ENCODE measurements at regions not wholly inside any gene's neighbourhood (a gene's known extent, or its start where the extent isn't known, plus 50 kb on each side); places are given as distances from the start of the nearest gene placed in this dataset.

GRCh38 chr22:49649166-49650068, 178.3 kb downstream of the BRD1 start:
- no peak overlapping the region for H3K27ac ChIP-seq (ENCODE audit: low read depth, low read length)
- peaks cover 84% of the 10 kb centered on the region for H3K36me3 ChIP-seq (ENCODE audit: control insufficient read depth, low read length)
- no peak for TF ChIP-seq CTCF (IDR thresholded peaks at IDR 0.05; ENCODE audit: low read depth, low read length, poor library complexity, severe bottlenecking)
- TF ChIP-seq EZH2phosphoT487 (IDR thresholded peaks at IDR 0.05; ENCODE audit: borderline replicate concordance, low read length): no peak
- no peak overlapping the region for H3K4me3 ChIP-seq (ENCODE audit: low read length)
- no peaks in the 10 kb centered on the region for H3F3A ChIP-seq (ENCODE audit: control insufficient read depth, insufficient read depth)
- H3K4me1 ChIP-seq (ENCODE audit: control insufficient read depth, low read length): no peaks in the 10 kb centered on the region; the same call in 1 of the 2 replicates
- no peaks in the 10 kb centered on the region for H3K9me3 ChIP-seq (ENCODE audit: control insufficient read depth, insufficient read depth, low read length)
- no peak overlapping the region for H3K4me2 ChIP-seq (ENCODE audit: low read length)
- H3K27me3 ChIP-seq (ENCODE audit: control insufficient read depth, low read length): no peaks in the 10 kb centered on the region
- H3K79me2 ChIP-seq (ENCODE audit: control insufficient read depth, low read length): peaks cover 100% of the 10 kb centered on the region
- peaks cover 6% of the 10 kb centered on the region; the same call in 1 of the 2 replicates for H4K20me1 ChIP-seq (ENCODE audit: control insufficient read depth, insufficient read depth, low read depth, low read length)
- no peaks in the 10 kb centered on the region for H3K9me2 ChIP-seq (replicated peaks; ENCODE audit: control insufficient read depth, low read length)

GRCh38 chr22:49648053-49648452, 179.6 kb downstream of the BRD1 start:
- H3K36me3 ChIP-seq (ENCODE audit: control insufficient read depth, low read length): peaks cover 84% of the 10 kb centered on the region
- H3K4me3 ChIP-seq (ENCODE audit: low read length): no peak overlapping the region
- no peaks in the 10 kb centered on the region for H3K4me1 ChIP-seq (ENCODE audit: control insufficient read depth, low read length)
- no peaks in the 10 kb centered on the region for H3F3A ChIP-seq (ENCODE audit: control insufficient read depth, insufficient read depth)
- no peaks in the 10 kb centered on the region for H3K9me2 ChIP-seq (replicated peaks; ENCODE audit: control insufficient read depth, low read length)
- H4K20me1 ChIP-seq (ENCODE audit: control insufficient read depth, insufficient read depth, low read depth, low read length): peaks cover 6% of the 10 kb centered on the region; the same call in 1 of the 2 replicates
- no peaks in the 10 kb centered on the region for H3K27me3 ChIP-seq (ENCODE audit: control insufficient read depth, low read length)
- no peak for TF ChIP-seq CTCF (IDR thresholded peaks at IDR 0.05; ENCODE audit: low read depth, low read length, poor library complexity, severe bottlenecking)
- TF ChIP-seq EZH2phosphoT487 (IDR thresholded peaks at IDR 0.05; ENCODE audit: borderline replicate concordance, low read length): no peak
- H3K27ac ChIP-seq (ENCODE audit: low read depth, low read length): no peak overlapping the region
- no peak overlapping the region for H3K4me2 ChIP-seq (ENCODE audit: low read length)
- peaks cover 100% of the 10 kb centered on the region for H3K79me2 ChIP-seq (ENCODE audit: control insufficient read depth, low read length)
- no peaks in the 10 kb centered on the region for H3K9me3 ChIP-seq (ENCODE audit: control insufficient read depth, insufficient read depth, low read length)

GRCh38 chr22:49647627-49648026, 180.0 kb downstream of the BRD1 start:
- Histone ChIP-seq H3K4me1 (ENCODE audit: control insufficient read depth, low read length) (no peaks in the 10 kb centered on the region), H3K27ac (ENCODE audit: low read depth, low read length) (no peak overlapping the region), H3K27me3 (ENCODE audit: control insufficient read depth, low read length) (no peaks in the 10 kb centered on the region), H3K36me3 (ENCODE audit: control insufficient read depth, low read length) (peaks cover 84% of the 10 kb centered on the region), H3K79me2 (ENCODE audit: control insufficient read depth, low read length) (peaks cover 100% of the 10 kb centered on the region), H3K4me2 (ENCODE audit: low read length) (no peak overlapping the region), H3K9me2 (replicated peaks; ENCODE audit: control insufficient read depth, low read length) (no peaks in the 10 kb centered on the region), H3K4me3 (ENCODE audit: low read length) (no peak overlapping the region), H3K9me3 (ENCODE audit: control insufficient read depth, insufficient read depth, low read length) (no peaks in the 10 kb centered on the region), H4K20me1 (ENCODE audit: control insufficient read depth, insufficient read depth, low read depth, low read length) (peaks cover 6% of the 10 kb centered on the region; the same call in 1 of the 2 replicates), H3F3A (ENCODE audit: control insufficient read depth, insufficient read depth) (no peaks in the 10 kb centered on the region)
- TF ChIP-seq CTCF (IDR thresholded peaks at IDR 0.05; ENCODE audit: low read depth, low read length, poor library complexity, severe bottlenecking) (no peak), EZH2phosphoT487 (IDR thresholded peaks at IDR 0.05; ENCODE audit: borderline replicate concordance, low read length) (no peak)
